LNCaP clone FGC (cell line): ENCODE measurements at regions not wholly inside any gene's neighbourhood (a gene's known extent, or its start where the extent isn't known, plus 50 kb on each side); places are given as distances from the start of the nearest gene placed in this dataset.

Experiments
- DNase-seq: peaks from one replicate; pipeline ENCODE4 v3.0.0-alpha.2; 2011; ENCODE audit warnings: low read depth
- H3K4me3 ChIP-seq: 2 replicates; pipeline ENCODE4 v1.5.1; 2011; ENCODE audit warnings: mild to moderate bottlenecking, low read depth, low read length, control low read depth
- TF ChIP-seq, protein P1 (sequence below): IDR thresholded peaks from 2 replicates; pipeline ENCODE4 v1.5.1; 2012; ENCODE audit warnings: mild to moderate bottlenecking; ENCODE audit not compliant: control insufficient read depth, insufficient read depth; ENCODE audit errors: extremely low read depth

GRCh38 chr18:44187090-44187489, 493.6 kb upstream of the SETBP1 start:
- no peak overlapping the region for H3K4me3 ChIP-seq
- no peak for DNase-seq
- TF ChIP-seq, protein P1, sequence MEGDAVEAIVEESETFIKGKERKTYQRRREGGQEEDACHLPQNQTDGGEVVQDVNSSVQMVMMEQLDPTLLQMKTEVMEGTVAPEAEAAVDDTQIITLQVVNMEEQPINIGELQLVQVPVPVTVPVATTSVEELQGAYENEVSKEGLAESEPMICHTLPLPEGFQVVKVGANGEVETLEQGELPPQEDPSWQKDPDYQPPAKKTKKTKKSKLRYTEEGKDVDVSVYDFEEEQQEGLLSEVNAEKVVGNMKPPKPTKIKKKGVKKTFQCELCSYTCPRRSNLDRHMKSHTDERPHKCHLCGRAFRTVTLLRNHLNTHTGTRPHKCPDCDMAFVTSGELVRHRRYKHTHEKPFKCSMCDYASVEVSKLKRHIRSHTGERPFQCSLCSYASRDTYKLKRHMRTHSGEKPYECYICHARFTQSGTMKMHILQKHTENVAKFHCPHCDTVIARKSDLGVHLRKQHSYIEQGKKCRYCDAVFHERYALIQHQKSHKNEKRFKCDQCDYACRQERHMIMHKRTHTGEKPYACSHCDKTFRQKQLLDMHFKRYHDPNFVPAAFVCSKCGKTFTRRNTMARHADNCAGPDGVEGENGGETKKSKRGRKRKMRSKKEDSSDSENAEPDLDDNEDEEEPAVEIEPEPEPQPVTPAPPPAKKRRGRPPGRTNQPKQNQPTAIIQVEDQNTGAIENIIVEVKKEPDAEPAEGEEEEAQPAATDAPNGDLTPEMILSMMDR = no peak

GRCh38 chr18:44195394-44196140, 485.1 kb upstream of the SETBP1 start:
- TF ChIP-seq, protein P1 = no peak
- no peak overlapping the region for H3K4me3 ChIP-seq
- no peak for DNase-seq

- no peak for DNase-seq
These were observed 482.7 kb upstream of the SETBP1 start for GRCh38 chr18:44197832-44198611.

GRCh38 chr18:44198612-44199284, 481.9 kb upstream of the SETBP1 start:
- TF ChIP-seq, protein P1 = no peak
- H3K4me3 ChIP-seq = no peak overlapping the region
- no peak for DNase-seq

More at GRCh38 chr18:44197832-44198611, 482.7 kb upstream of the SETBP1 start:
- H3K4me3 ChIP-seq = no peak overlapping the region
- TF ChIP-seq, protein P1 = no peak

GRCh38 chr18:44213293-44213692, 467.4 kb upstream of the SETBP1 start:
- no peak for DNase-seq
- TF ChIP-seq, protein P1 = no peak
- H3K4me3 ChIP-seq = no peak overlapping the region

DNA sequence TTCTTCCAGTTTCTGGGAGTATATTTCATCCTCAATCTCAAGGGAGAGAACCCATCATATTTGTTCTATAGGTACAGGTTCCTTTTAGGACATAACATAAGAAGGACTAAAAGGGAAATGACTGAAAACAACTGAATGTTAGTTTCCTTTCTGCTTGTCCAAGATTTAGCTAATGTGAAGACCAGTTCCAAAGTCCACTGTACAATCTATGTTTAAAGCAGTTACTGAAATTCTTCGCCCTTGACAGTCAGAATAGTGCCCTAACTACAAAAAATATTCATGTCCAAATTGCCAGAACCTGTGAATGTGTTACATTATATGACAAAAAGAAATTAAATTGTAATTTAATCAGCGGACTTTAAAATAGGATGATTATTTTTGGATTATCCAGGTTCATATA, 466.3 kb upstream of the SETBP1 start:
- H3K4me3 ChIP-seq = no peak overlapping the region
- DNase-seq = peak; percentile 19
- TF ChIP-seq, protein P1 = no peak
